Dendritic cell treated with granulocyte-macrophage colony-stimulating factor and Interleukin-4, amounts not matched to agents 40 ng/mL and 50 ng/mL, for 4 days (primary cell): ENCODE measurements at regions not wholly inside any gene's neighbourhood (a gene's known extent, or its start where the extent isn't known, plus 50 kb on each side); places are given as distances from the start of the nearest gene placed in this dataset.

Source experiments
- H3K27ac Mint-ChIP-seq: one replicate; pipeline ENCODE4 v1.8.0; 2022; ENCODE audit warnings: mild to moderate bottlenecking, mixed read lengths
- H3K27me3 Mint-ChIP-seq: one replicate; pipeline ENCODE4 v1.8.0; 2022; ENCODE audit warnings: mild to moderate bottlenecking, mixed read lengths
- H3K36me3 Mint-ChIP-seq: one replicate; pipeline ENCODE4 v1.8.0; 2022; ENCODE audit warnings: low read depth, mixed read lengths
- H3K4me1 Mint-ChIP-seq: one replicate; pipeline ENCODE4 v1.8.0; 2022; ENCODE audit warnings: low read depth, mixed read lengths
- H3K4me3 Mint-ChIP-seq: one replicate; pipeline ENCODE4 v1.8.0; 2022; ENCODE audit warnings: mild to moderate bottlenecking, moderate library complexity, mixed read lengths
- H3K9me3 Mint-ChIP-seq: one replicate; pipeline ENCODE4 v1.8.0; 2022; ENCODE audit warnings: mixed read lengths
- intact Hi-C: fragments of 100-400 bp; cut with micrococcal nuclease; formaldehyde crosslinking; loops from one replicate; pipeline ENCODE4 v1.15.0; 2022

DNA sequence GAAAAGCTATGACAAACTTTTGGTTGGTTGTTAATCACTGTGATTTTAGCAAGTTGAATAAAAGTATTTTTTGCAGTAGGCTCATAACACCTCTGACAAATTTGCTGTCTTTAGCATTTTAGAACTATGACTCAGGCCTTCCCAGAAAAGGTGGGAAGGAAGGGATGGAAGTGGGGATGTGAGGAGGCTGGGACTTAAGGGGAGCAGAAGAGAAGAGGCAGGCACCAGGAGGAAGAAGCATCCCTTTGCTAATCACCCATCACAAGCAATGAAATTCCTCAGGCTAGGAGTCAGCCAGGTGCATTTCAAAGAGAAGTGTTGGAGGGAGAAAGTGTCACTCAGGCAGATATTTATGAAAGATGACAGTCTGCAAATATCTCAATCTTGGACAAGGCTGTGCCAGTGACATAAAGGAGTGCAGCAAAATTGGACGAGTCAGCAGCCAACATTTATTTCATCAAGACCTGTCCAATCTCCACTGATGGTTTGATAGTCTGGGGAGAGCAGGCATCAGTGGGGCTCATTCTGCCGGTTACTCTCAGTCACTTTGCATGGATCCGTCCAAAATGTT is 337.3 kb upstream of the ARRDC4 start:
- Mint-ChIP-seq H3K9me3 (no peaks in the 10 kb centered on the region), H3K27ac (no peak overlapping the region), H3K4me3 (no peak overlapping the region), H3K27me3 (no peaks in the 10 kb centered on the region), H3K36me3 (no peaks in the 10 kb centered on the region), H3K4me1 (no peaks in the 10 kb centered on the region)
- intact Hi-C loops: no loop called here

DNA sequence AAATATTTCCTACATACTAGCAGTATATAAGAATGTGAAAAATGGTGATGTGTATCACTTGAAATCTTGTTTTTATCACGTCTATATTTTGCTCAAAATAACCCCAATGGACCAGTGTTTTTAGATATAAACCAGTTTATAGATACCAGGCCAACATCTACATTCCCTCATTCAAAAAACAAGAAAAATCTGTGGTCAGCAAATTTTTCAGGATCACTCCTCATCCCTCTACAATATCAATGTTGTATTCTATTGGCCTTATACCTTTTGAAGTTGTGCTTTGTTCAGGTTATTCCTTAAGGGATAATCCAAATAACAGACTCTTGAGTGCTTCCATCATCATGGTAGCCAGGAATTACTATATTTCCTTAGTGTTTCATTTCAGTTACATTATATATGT is 332.9 kb upstream of the ARRDC4 start:
- Mint-ChIP-seq H3K9me3 (peaks cover 15% of the 10 kb centered on the region), H3K4me1 (no peaks in the 10 kb centered on the region), H3K27ac (no peak overlapping the region), H3K4me3 (no peak overlapping the region), H3K27me3 (no peaks in the 10 kb centered on the region), H3K36me3 (no peaks in the 10 kb centered on the region)
- intact Hi-C loops: no loop called here

DNA sequence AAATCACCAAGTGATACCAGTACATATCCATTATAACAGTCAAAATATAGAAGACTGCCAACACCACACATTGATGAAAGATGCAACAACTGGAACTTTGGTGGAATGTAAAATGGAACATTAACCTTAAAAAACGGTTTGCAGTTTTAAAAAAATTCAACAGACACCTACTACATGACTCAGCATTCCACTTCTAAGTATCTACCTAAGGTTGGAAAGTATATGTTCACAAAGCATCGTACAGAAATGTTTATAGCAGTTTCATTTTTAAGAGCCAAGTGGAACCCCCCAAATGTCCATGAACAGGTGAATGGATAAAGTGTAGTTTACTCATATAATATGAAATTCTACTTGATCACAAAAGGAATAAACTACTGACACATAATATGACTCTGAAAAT is 314.7 kb upstream of the ARRDC4 start:
- Mint-ChIP-seq H3K9me3 (peaks cover 9% of the 10 kb centered on the region), H3K4me1 (no peaks in the 10 kb centered on the region), H3K27me3 (peaks cover 2% of the 10 kb centered on the region), H3K36me3 (no peaks in the 10 kb centered on the region), H3K27ac (no peak overlapping the region), H3K4me3 (no peak overlapping the region)
- intact Hi-C loops: no loop called here

DNA sequence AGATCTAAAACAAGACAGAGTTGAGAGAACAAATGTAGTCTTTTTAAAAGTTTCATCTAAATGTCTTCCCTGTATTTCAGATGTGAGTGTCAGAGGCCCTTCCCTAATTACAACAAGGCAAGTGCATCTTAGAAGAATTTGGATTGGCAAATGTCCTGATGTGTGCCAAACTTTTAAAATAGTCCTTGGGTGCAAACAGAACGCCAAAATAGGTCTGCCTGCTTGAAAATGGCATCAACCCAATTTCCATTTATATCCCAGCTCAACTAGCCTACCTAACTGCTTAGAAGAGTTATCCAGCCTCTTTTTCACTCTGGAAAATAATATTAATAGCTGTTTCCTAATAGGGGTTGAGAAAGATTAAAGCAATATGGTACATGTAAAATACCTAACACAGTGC is 311.8 kb upstream of the ARRDC4 start:
- H3K4me1 Mint-ChIP-seq: peaks cover 5% of the 10 kb centered on the region
- no peak overlapping the region for H3K4me3 Mint-ChIP-seq
- no peaks in the 10 kb centered on the region for H3K36me3 Mint-ChIP-seq
- intact Hi-C loops: no loop called here
- H3K27me3 Mint-ChIP-seq: peaks cover 16% of the 10 kb centered on the region
- peaks cover 9% of the 10 kb centered on the region for H3K9me3 Mint-ChIP-seq
- no peak overlapping the region for H3K27ac Mint-ChIP-seq

DNA sequence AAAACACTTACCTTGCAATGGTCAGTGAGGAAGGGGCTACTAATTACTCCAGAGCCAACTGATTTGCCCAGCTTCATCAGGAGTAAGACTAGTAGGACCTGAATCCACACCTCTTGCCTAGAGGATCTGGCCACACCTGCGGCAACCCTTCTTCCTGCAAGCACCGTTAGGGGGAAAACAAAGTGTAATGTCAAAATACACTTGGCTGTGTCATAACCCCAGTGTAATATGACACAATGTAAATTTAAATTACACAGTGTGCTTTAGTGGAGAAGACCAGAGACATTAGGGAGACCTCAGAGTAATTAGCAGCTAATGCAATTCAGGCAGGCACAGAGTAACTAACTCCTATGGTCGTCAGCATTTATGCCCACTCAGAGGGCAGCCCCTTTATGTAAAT is 308.5 kb upstream of the ARRDC4 start:
- intact Hi-C loops: no loop called here
- Mint-ChIP-seq H3K36me3 (no peaks in the 10 kb centered on the region), H3K27me3 (peaks cover 23% of the 10 kb centered on the region), H3K9me3 (peaks cover 9% of the 10 kb centered on the region), H3K4me3 (no peak overlapping the region), H3K4me1 (peaks cover 5% of the 10 kb centered on the region), H3K27ac (no peak overlapping the region)

DNA sequence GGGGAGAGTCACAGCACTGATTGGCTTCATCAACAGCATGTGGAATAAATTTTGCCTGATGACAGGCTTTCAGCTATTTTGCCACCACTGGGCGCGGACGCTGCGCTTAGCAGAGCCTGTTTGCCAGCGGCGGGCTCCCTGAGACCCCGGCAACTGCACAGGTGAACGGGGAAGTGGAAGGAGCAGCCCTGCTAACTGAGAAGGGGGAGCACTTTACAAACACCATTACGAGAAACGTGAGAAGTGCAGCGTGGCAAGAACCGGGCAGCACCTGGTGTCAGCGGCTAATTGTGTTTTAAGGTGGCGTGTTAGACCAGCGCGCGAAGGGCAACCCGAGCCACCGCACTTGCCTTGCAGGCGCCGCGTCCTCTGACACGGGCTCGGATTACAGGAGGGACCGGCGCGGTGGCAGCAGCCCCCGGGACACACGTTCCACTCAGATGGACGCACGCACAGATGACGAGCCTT is 307.8 kb upstream of the ARRDC4 start:
- H3K9me3 Mint-ChIP-seq: peaks cover 9% of the 10 kb centered on the region
- no peaks in the 10 kb centered on the region for H3K36me3 Mint-ChIP-seq
- no peak overlapping the region for H3K4me3 Mint-ChIP-seq
- no peak overlapping the region for H3K27ac Mint-ChIP-seq
- intact Hi-C loops: no loop called here
- peaks cover 5% of the 10 kb centered on the region for H3K4me1 Mint-ChIP-seq
- peaks cover 23% of the 10 kb centered on the region for H3K27me3 Mint-ChIP-seq

DNA sequence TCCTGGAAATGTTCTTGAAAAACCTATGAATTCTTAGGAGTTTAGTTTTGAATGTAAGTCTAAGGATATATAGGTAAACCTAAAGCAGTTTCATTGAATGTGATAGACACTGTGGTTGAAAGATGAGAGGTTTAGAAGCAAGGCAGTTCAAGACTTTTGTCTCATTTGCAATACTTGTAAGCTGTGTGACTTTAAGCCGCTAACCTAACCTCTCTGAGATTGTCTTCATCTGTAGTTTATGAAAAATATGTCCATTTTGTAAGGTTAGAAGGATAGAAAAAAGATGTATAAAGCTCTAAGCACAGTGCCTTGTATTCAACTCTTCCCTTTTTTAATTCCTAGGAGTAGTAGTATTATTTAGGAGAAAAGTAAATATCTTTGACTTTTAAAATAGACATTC is 306.6 kb upstream of the ARRDC4 start:
- Mint-ChIP-seq H3K9me3 (peaks cover 9% of the 10 kb centered on the region), H3K4me3 (no peak overlapping the region), H3K27ac (no peak overlapping the region), H3K4me1 (peaks cover 5% of the 10 kb centered on the region), H3K36me3 (no peaks in the 10 kb centered on the region), H3K27me3 (peaks cover 23% of the 10 kb centered on the region)
- intact Hi-C loops: no loop called here

DNA sequence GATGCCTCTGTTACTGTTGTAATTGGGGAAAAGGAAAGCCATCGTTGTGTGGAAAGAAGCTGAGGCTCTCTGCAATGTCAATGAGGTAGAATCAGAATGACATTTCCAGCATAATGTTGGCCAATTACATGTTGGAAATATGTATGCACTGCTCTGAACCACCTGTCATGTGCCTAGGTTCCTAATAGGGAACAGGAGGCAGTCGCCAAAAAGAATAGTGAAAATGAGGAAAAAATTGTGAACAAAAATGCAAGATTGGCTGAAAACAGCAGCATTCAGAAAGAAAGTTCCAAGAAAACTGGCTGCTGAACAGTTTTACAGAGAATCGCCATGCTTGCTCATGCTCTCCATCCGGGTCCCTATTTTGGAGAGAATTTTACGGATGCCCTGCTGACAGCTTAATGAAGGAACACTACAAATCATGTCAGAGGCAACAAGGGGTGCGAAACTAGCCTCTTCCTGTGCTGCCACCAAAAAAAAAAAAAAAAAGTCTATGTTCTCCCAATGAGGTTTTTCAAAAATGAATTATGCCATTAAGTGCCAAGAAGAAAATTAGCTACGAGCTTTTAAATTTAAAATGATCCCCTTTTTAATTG is 305.9 kb upstream of the ARRDC4 start:
- H3K27ac Mint-ChIP-seq: no peak overlapping the region
- H3K27me3 Mint-ChIP-seq: peaks cover 23% of the 10 kb centered on the region
- intact Hi-C loops: no loop called here
- peaks cover 7% of the 10 kb centered on the region for H3K9me3 Mint-ChIP-seq
- H3K4me1 Mint-ChIP-seq: peaks cover 5% of the 10 kb centered on the region
- H3K36me3 Mint-ChIP-seq: no peaks in the 10 kb centered on the region
- no peak overlapping the region for H3K4me3 Mint-ChIP-seq

DNA sequence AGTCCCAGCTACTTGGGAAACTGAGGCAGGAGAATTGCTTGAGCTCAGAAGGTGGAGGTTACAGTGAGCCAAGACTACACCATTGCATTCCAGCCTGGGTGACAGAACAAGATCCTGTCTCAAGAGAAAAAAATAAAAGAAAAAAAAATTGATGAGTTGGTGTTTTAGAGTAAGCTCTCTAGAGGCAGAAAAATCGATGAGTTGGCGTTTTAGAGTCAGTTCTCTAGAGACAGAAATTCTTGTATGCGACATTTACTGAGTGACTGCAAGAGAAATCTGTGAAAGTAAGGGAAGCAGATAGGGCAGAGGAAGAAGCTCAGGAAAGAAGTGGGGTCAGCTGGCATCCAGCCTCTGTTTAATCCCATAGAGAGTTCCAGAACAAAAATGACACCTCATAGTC is 298.7 kb upstream of the ARRDC4 start:
- no peaks in the 10 kb centered on the region for H3K27me3 Mint-ChIP-seq
- intact Hi-C loops: no loop called here
- H3K27ac Mint-ChIP-seq: no peak overlapping the region
- H3K9me3 Mint-ChIP-seq: peaks cover 17% of the 10 kb centered on the region
- H3K36me3 Mint-ChIP-seq: no peaks in the 10 kb centered on the region
- no peaks in the 10 kb centered on the region for H3K4me1 Mint-ChIP-seq
- no peak overlapping the region for H3K4me3 Mint-ChIP-seq

DNA sequence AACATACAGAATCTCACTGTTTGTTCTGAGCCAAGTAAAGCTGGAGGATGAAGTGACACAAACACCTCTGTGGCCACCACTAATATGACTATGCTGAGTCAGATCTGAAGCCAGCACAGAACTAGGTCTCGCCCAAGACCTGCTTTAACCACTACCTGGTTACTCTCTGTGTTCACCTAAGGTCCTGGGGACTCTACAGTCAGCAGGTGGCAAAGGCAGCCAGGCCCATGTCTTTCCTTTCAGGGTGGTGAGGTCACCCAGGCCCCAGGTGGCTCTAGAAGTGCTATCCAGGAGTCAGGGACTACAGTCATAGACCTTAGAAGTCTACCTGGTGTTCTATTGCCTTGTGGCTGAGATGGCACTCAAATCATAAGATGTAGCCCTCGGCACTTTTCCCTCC is 287.9 kb upstream of the ARRDC4 start:
- no peak overlapping the region for H3K27ac Mint-ChIP-seq
- H3K27me3 Mint-ChIP-seq: no peaks in the 10 kb centered on the region
- H3K4me3 Mint-ChIP-seq: no peak overlapping the region
- peaks cover 14% of the 10 kb centered on the region for H3K9me3 Mint-ChIP-seq
- H3K4me1 Mint-ChIP-seq: no peaks in the 10 kb centered on the region
- H3K36me3 Mint-ChIP-seq: no peaks in the 10 kb centered on the region
- intact Hi-C loops: no loop called here

DNA sequence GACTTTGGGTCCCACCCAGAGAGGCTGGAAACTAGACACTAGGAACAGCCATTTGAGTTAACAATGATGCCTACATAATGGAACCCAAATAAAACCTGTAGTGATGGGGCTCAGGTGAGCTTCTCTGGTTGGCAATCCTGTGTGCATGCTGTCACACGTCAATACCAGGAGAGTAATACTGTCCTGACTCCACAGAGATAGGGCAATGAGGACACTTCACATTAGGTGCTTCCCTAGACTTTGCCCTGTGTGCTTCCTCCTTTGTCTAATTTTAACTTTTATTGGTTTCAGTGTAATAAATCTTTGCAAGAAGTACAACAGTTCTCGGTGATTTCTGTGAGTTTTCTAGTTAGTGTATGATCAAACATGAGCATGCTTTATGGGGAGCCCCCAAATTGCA is 281.8 kb upstream of the ARRDC4 start:
- H3K27ac Mint-ChIP-seq: no peak overlapping the region
- intact Hi-C loops: no loop called here
- H3K27me3 Mint-ChIP-seq: no peaks in the 10 kb centered on the region
- no peaks in the 10 kb centered on the region for H3K36me3 Mint-ChIP-seq
- H3K4me3 Mint-ChIP-seq: no peak overlapping the region
- H3K9me3 Mint-ChIP-seq: peaks cover 14% of the 10 kb centered on the region
- H3K4me1 Mint-ChIP-seq: no peaks in the 10 kb centered on the region

DNA sequence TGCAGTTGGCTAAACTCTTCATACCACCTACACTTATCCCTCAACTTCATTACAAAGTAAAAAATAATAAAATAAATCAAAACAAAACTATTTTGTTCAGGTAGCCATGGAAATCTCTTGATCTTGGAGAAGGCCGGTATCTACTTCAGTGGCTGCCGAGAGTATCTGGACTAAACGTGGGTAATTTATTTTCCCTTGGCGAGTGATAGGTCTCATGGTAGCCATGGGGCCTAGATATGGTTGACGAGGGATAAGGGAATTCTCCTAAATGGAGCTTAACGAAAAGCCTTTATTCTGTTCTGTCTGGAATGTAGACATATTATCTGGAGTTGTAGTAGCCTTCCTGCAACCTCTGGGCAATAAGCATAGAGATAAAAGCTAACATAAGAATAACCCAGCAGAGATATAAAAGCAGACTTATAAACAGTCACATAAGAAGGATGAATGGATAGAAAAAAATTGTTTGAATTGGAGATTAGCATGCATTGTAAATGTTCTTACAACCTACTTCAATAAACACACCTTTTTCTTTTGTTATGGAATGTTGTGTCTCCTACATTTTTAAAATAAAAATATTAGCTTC is 281.3 kb upstream of the ARRDC4 start:
- no peak overlapping the region for H3K27ac Mint-ChIP-seq
- H3K36me3 Mint-ChIP-seq: no peaks in the 10 kb centered on the region
- no peak overlapping the region for H3K4me3 Mint-ChIP-seq
- H3K27me3 Mint-ChIP-seq: no peaks in the 10 kb centered on the region
- peaks cover 3% of the 10 kb centered on the region for H3K4me1 Mint-ChIP-seq
- peaks cover 11% of the 10 kb centered on the region for H3K9me3 Mint-ChIP-seq
- intact Hi-C loops: no loop called here

DNA sequence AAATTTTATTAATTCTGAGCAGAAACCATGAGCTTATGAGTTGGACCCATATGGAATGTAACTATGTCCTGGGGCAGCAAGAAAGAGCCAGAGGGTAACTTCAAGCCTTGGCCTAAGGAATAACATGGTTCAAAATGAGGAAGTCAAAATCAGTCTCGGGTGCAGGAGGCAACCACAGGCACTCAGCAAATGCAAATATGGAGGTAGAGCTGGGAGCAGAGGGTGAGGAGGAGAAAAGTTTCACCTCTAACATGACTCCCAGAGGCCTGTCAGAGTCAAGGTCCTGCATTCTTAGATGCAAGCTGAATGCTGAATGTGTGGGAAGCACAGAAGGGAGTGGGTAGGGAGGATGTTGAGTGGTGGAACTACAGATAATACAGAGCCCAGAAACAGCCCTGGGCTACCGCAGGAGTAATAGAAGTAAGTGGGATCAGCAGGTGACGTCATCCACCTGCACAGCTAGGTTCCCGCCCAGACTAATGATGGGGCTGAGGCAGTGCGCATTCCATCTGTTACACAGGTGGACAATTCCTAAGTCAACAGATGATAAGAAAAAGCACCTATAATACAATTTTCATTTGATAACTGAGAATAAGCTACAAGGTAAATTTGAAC is 279.8 kb upstream of the ARRDC4 start:
- intact Hi-C loops: no loop called here
- H3K27ac Mint-ChIP-seq: no peak overlapping the region
- H3K4me1 Mint-ChIP-seq: peaks cover 5% of the 10 kb centered on the region
- no peaks in the 10 kb centered on the region for H3K27me3 Mint-ChIP-seq
- H3K36me3 Mint-ChIP-seq: no peaks in the 10 kb centered on the region
- H3K4me3 Mint-ChIP-seq: no peak overlapping the region
- no peaks in the 10 kb centered on the region for H3K9me3 Mint-ChIP-seq

DNA sequence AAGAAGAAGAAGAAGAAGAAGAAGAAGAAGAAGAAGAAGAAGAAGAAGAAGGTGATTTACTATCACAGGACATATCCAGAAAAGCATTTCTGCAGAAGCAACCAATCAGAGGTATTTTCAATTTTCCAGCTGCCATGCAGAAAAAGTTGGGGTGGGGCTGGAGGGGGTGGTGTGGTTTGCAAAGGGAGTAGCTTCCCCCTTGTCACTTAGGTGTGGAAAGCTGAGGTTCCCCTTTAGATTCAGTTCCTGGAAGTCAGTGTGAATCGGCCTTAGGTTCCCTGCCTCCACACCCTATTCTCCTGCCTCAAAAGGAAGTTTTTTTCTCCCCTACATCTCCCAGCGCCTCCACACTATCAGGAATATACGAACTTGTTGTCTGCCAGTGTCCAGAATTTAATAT is 276.7 kb upstream of the ARRDC4 start:
- no peaks in the 10 kb centered on the region for H3K9me3 Mint-ChIP-seq
- intact Hi-C loops: no loop called here
- H3K27me3 Mint-ChIP-seq: no peaks in the 10 kb centered on the region
- peaks cover 5% of the 10 kb centered on the region for H3K4me1 Mint-ChIP-seq
- H3K27ac Mint-ChIP-seq: no peak overlapping the region
- H3K4me3 Mint-ChIP-seq: no peak overlapping the region
- no peaks in the 10 kb centered on the region for H3K36me3 Mint-ChIP-seq
